SK-N-MC (cell line): ENCODE measurements at regions not wholly inside any gene's neighbourhood (a gene's known extent, or its start where the extent isn't known, plus 50 kb on each side); places are given as distances from the start of the nearest gene placed in this dataset.

Experiments
- EZH2 ChIP-seq: fragments of 200-600 bp; sonication (generic); IDR thresholded peaks from one replicate; pipeline ENCODE4 v1.6.1; 2017; ENCODE audit warnings: antibody characterized with exemption
- POLR2AphosphoS5 ChIP-seq: IDR thresholded peaks from 2 replicates; pipeline ENCODE4 v1.6.1; 2012; ENCODE audit warnings: mild to moderate bottlenecking, low read depth, low read length, borderline replicate concordance

DNA sequence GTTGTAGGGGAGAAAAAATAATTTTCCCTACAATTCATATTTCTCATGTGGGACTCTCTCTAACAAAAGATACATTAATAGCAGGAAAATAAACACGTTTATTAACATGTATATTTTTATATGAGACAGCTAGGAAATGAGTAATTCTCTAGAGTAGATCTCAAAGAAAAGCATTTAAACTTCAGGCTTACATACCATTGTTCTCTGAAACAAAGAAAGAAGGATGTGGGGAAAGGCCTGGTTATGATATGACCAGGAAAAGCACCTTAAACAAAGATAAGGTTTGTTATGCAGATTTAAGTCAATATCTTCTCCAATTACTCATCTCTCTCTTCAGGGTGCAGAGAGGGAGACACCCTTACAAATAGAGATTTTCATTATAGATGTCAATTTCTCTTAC, 131.3 kb downstream of the SLC7A11 start:
- TF ChIP-seq POLR2AphosphoS5, result no peak
- TF ChIP-seq EZH2, result no peak
